K562 (cell line): ENCODE measurements at regions not wholly inside any gene's neighbourhood (a gene's known extent, or its start where the extent isn't known, plus 50 kb on each side); places are given as distances from the start of the nearest gene placed in this dataset.

ENCODE experiments used
- ATAC-seq: fragments of 200-7000 bp; cut with Tn5 transposase; 3 replicates; pipeline ENCODE4 v1.9.1; 2020; ENCODE audit warnings: moderate library complexity
- BruUV-seq: library from RNA; stranded (reverse); fragments of 400-500 nt; replicated peaks from 2 replicates; lab custom pipeline; 2021; lab: Mats Ljungman, UMichigan
- CTCF ChIA-PET: fragments of 300-600 bp; formaldehyde crosslinking; extraction: SDS; loops from one replicate; lab custom pipeline; 2021; ENCODE audit warnings: low intra/inter-chr PET ratio; lab: Yijun Ruan, JAX
- POLR2A ChIA-PET: fragments of 300-600, 350-650 bp; sonication (Branson Sonifier 250); formaldehyde crosslinking; extraction: SDS; loops from one replicate; lab custom pipeline; 2021; ENCODE audit warnings: antibody characterized with exemption, inconsistent platforms; lab: Yijun Ruan, JAX
- DNase-seq, 4 experiments: peaks; one replicate each; pipeline versions ENCODE4 v3.0.0 to v3.0.0-alpha.2; 2011 to 2018; ENCODE audit warnings: low spot score in 3 of 4, mixed read lengths in 3 of 4; ENCODE audit errors: extremely low read depth in 1 of 4
- FAIRE-seq: peaks from 2 replicates; lab custom pipeline; 2011; peaks lifted over from hg19 to GRCh38; lab: Jason Lieb, UNC
- H2AFZ ChIP-seq: 2 replicates; pipeline ENCODE4 v1.6.0; 2011; ENCODE audit warnings: low read depth, low read length, control low read depth, inconsistent platforms
- H3K27ac ChIP-seq: fragments of 200-600 bp; 3 replicates; pipeline ENCODE4 v1.8.0; 2011; ENCODE audit warnings: low read depth, mild to moderate bottlenecking, control low read depth, inconsistent platforms, low read length, moderate library complexity, mixed read lengths; ENCODE audit errors: extremely low read depth
- H3K27me3 ChIP-seq, 2 experiments: fragments of 300-600 bp in 1 of 2; 2 replicates in 1 of 2; 3 replicates in 1 of 2; pipeline versions ENCODE4 v1.6.0 to v1.8.0; 2011; ENCODE audit warnings: inconsistent platforms in 2 of 2, low read length in 2 of 2, mild to moderate bottlenecking in 1 of 2, mixed read lengths in 1 of 2, moderate library complexity in 1 of 2; ENCODE audit not compliant: control insufficient read depth in 2 of 2, insufficient read depth in 2 of 2
- H3K36me3 ChIP-seq: fragments of 300-600 bp; 3 replicates; pipeline ENCODE4 v1.8.0; 2011; ENCODE audit warnings: mild to moderate bottlenecking, low read length, inconsistent platforms; ENCODE audit not compliant: control insufficient read depth, insufficient read depth
- H3K4me1 ChIP-seq, 2 experiments: fragments of 200-600 bp in 1 of 2; replicated peaks in 1 of 2; 2 replicates in 1 of 2; 3 replicates in 1 of 2; pipeline versions ENCODE4 v1.5.1 to v1.8.0; 2011; ENCODE audit warnings: inconsistent platforms in 2 of 2, low read length in 2 of 2, mild to moderate bottlenecking in 1 of 2, mixed read lengths in 1 of 2, moderate library complexity in 1 of 2; ENCODE audit not compliant: control insufficient read depth in 2 of 2, insufficient read depth in 2 of 2
- H3K4me2 ChIP-seq: 2 replicates; pipeline ENCODE4 v1.6.1; 2011; ENCODE audit warnings: low read length, control low read depth, inconsistent platforms, mixed read lengths; ENCODE audit not compliant: insufficient read depth
- H3K4me3 ChIP-seq: fragments of 200-600 bp; sonication (generic), shearing (Covaris generic); 2 replicates; pipeline ENCODE4 v1.5.1; 2016; ENCODE audit warnings: control low read depth, inconsistent platforms
- H3K79me2 ChIP-seq: fragments of 200-600 bp; 3 replicates; pipeline ENCODE4 v1.8.0; 2011; ENCODE audit warnings: low read length, inconsistent platforms; ENCODE audit not compliant: control insufficient read depth, insufficient read depth
- H3K9ac ChIP-seq, 2 experiments: 2 replicates each; pipeline versions ENCODE4 v1.6.0 to v1.6.1; 2011; ENCODE audit warnings: low read depth in 2 of 2, low read length in 2 of 2, control low read depth in 1 of 2, inconsistent platforms in 1 of 2, mild to moderate bottlenecking in 1 of 2, mixed read lengths in 1 of 2; ENCODE audit not compliant: insufficient read depth in 1 of 2
- H3K9me1 ChIP-seq: one replicate; pipeline ENCODE4 v1.6.0; 2011; ENCODE audit warnings: inconsistent platforms, mild to moderate bottlenecking, low read length, moderate library complexity; ENCODE audit not compliant: control insufficient read depth, insufficient read depth
- H3K9me3 ChIP-seq: replicated peaks from 2 replicates; pipeline ENCODE4 v1.5.1; 2011; ENCODE audit warnings: low read depth, low read length, inconsistent platforms; ENCODE audit not compliant: control insufficient read depth, insufficient read depth
- H4K20me1 ChIP-seq: replicated peaks from 2 replicates; pipeline ENCODE4 v1.6.1; 2011; ENCODE audit warnings: low read length, inconsistent platforms, mixed read lengths; ENCODE audit not compliant: control insufficient read depth, insufficient read depth
- ATF1 ChIP-seq, 2 experiments: fragments of 450-650 bp in 1 of 2; IDR thresholded peaks; 2 replicates each; pipeline ENCODE4 v1.6.1; 2016; ENCODE audit warnings: missing compliant biosample characterization in 1 of 2, missing genetic modification characterization in 1 of 2
- ELF4 ChIP-seq: fragments of 450-650 bp; formaldehyde crosslinking; IDR thresholded peaks from 2 replicates; pipeline ENCODE4 v1.4.0; 2022; ENCODE audit warnings: missing genetic modification characterization
- ETV1 ChIP-seq: fragments of 450-650 bp; conservative IDR thresholded peaks from 2 replicates; pipeline ENCODE4 v1.6.1; 2016; ENCODE audit warnings: missing genetic modification characterization, control low read depth, low read depth, missing compliant biosample characterization
- KAT2B ChIP-seq: IDR thresholded peaks from one replicate; pipeline ENCODE4 v1.6.1; 2012; ENCODE audit warnings: low read depth, mild to moderate bottlenecking, control low read depth, inconsistent platforms, low read length, moderate library complexity
- POLR2AphosphoS5 ChIP-seq: IDR thresholded peaks from 2 replicates; pipeline ENCODE4 v1.6.1; 2011; ENCODE audit warnings: mild to moderate bottlenecking, low read depth, low read length, moderate library complexity; ENCODE audit not compliant: control insufficient read depth, insufficient read depth
- PTTG1 ChIP-seq: fragments of 450-650 bp; IDR thresholded peaks from 2 replicates; pipeline ENCODE4 v1.6.1; 2016; ENCODE audit warnings: low read depth, mild to moderate bottlenecking, missing genetic modification characterization, missing compliant biosample characterization
- RBM17 ChIP-seq: fragments of 200-400 bp; formaldehyde crosslinking; IDR thresholded peaks from 2 replicates; pipeline ENCODE4 v1.6.1; 2017; ENCODE audit warnings: low read depth, mild to moderate bottlenecking, low read length, borderline replicate concordance
- SRSF7 ChIP-seq: fragments of 200-400 bp; formaldehyde crosslinking; optimal IDR thresholded peaks from 2 replicates; pipeline ENCODE3; 2017; ENCODE audit warnings: mild to moderate bottlenecking, low read depth, low read length
- STAT5B ChIP-seq: fragments of 250-450 bp; sonication (Bioruptor Pico); IDR thresholded peaks from 2 replicates; pipeline ENCODE4 v1.8.0; 2021; ENCODE audit warnings: mild to moderate bottlenecking, inconsistent platforms
- TEAD2 ChIP-seq: fragments of 450-650 bp; IDR thresholded peaks from 2 replicates; pipeline ENCODE4 v1.6.1; 2016; ENCODE audit warnings: missing genetic modification characterization, control low read depth, missing compliant biosample characterization
- TRIM24 ChIP-seq, 2 experiments: fragments of 450-650 bp; IDR thresholded peaks; 2 replicates each; pipeline ENCODE4 v1.6.1; 2016
- ZNF316 ChIP-seq: fragments of 450-650 bp; IDR thresholded peaks from 2 replicates; pipeline ENCODE4 v1.6.1; 2016
- WGBS: fragments of 100-300 bp; shearing (Covaris generic); methylation state at CpG from one replicate; pipeline ENCODE4 v1.1.6; 2016; ENCODE audit warnings: low coverage, mixed read lengths; ENCODE audit not compliant: insufficient coverage; ENCODE audit errors: missing lambda C conversion rate; 5-methylcytosine and 5-hydroxymethylcytosine counted together
- in situ Hi-C: fragments of 300-500 bp; cut with MboI; formaldehyde crosslinking; loops from 4 replicates; pipeline ENCODE4 v1.15.0; 2018; ENCODE audit warnings: inconsistent platforms, mixed read lengths
- intact Hi-C: fragments of 100-400 bp; cut with micrococcal nuclease; formaldehyde crosslinking; loops from 2 replicates; pipeline ENCODE4 v1.14.2; 2022
- TF ChIP-seq, protein P1 (sequence below): fragments of 450-650 bp; IDR thresholded peaks from 2 replicates; pipeline ENCODE4 v1.6.1; 2016; ENCODE audit warnings: missing biosample characterization, missing genetic modification characterization

DNA sequence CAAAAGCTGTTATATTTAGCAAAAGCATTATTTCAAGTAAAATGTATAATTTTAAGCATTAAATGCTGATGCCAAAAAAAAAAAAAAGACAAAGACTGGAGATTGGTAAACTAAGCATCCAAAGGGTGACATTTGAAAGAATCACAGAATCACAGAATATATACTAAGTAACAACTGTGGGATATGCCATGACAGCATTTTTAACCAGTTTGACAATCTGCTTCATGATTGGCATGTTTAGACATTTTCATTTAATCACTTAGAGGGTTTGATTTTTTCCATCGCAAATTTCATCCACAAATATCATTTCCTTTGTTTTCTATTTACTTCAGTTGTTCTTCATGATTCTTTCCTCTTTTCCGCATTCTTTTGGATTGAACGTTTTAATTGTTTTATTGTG is 66.9 kb upstream of the TMEM18 start:
- no peak for FAIRE-seq
- no TSS peak for BruUV-seq

DNA sequence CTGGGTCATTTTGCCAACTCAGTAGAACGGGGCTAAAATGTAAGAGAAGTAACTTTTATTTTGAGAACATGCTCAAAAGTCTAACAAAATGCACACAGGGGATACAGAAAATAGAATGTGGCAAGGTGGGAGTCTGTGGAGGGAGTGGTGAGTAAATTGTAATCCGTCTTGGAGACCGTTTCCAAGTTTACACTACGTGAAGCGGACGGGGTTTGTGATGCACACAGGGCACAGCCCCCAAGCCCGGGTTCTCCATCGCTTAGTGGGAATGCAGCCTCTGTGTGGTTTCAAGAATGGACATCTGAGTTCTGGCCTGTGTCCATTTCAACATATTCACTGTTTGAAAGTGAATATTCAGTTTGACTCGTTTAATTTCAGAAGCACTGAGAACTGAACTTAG is 65.0 kb upstream of the TMEM18 start:
- H3K4me1 ChIP-seq = peaks cover 0 to 14% of the 10 kb centered on the region in 2 experiments; a peak in 3 of 5 replicates
- no peak overlapping the region for H3K4me3 ChIP-seq
- no peak overlapping the region for H3K9ac ChIP-seq
- POLR2A ChIA-PET = no interaction called here
- H3K27me3 ChIP-seq = peaks cover 4 to 17% of the 10 kb centered on the region in 2 experiments; a peak in 3 of 5 replicates
- BruUV-seq = no TSS peak
- 3% methylated on average over 9 of the region's 9 CpGs for WGBS
- no peak overlapping the region for H2AFZ ChIP-seq
- intact Hi-C loops (loop anchor here (5.0 kb wide), 1 partner anchor 65 kb away; the partner anchor contains the start of gene TMEM18), in situ Hi-C loops (no loop called here)
- H3K9me3 ChIP-seq = no peaks in the 10 kb centered on the region
- H4K20me1 ChIP-seq = no peaks in the 10 kb centered on the region
- H3K4me2 ChIP-seq = no peak overlapping the region
- no peak for ATAC-seq
- no peaks in the 10 kb centered on the region for H3K9me1 ChIP-seq
- CTCF ChIA-PET = no interaction called here
- H3K36me3 ChIP-seq = no peaks in the 10 kb centered on the region
- no peaks in the 10 kb centered on the region for H3K79me2 ChIP-seq
- DNase-seq = no peak
- no peak for FAIRE-seq
- no peak overlapping the region for H3K27ac ChIP-seq
- TF ChIP-seq KAT2B (no peak), RBM17 (no peak), TEAD2 (tag) (no peak), ATF1 (CRISPR knock-in tag; IDR thresholded peaks at IDR 0.05) (no peak), ATF1 (tag; IDR thresholded peaks at IDR 0.05) (no peak), POLR2AphosphoS5 (no peak), SRSF7 (no peak), PTTG1 (tag) (no peak), STAT5B (CRISPR knock-in tag) (no peak), ELF4 (no peak), ETV1 (tag) (no peak)
- TF ChIP-seq, protein P1, sequence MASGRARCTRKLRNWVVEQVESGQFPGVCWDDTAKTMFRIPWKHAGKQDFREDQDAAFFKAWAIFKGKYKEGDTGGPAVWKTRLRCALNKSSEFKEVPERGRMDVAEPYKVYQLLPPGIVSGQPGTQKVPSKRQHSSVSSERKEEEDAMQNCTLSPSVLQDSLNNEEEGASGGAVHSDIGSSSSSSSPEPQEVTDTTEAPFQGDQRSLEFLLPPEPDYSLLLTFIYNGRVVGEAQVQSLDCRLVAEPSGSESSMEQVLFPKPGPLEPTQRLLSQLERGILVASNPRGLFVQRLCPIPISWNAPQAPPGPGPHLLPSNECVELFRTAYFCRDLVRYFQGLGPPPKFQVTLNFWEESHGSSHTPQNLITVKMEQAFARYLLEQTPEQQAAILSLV = no peak

More for the DNA sequence above, 66.9 kb upstream of the TMEM18 start:
- H3K36me3 ChIP-seq = no peaks in the 10 kb centered on the region
- H3K79me2 ChIP-seq = no peaks in the 10 kb centered on the region
- H2AFZ ChIP-seq = no peak overlapping the region
- POLR2A ChIA-PET = no interaction called here
- H3K4me2 ChIP-seq = no peak overlapping the region
- no peak for TF ChIP-seq TRIM24 (IDR thresholded peaks at IDR 0.05)
- TF ChIP-seq ZNF316 = peak; percentile 43; the same call in 1 of the 2 replicates
- H3K27ac ChIP-seq = no peak overlapping the region
- intact Hi-C loops = loop anchor here (5.0 kb wide), 1 partner anchor 67 kb away; the partner anchor contains the start of gene TMEM18
- no peaks in the 10 kb centered on the region for H3K9me1 ChIP-seq
- DNase-seq = no peak
- ATAC-seq = no peak
- no peak overlapping the region for H3K9ac ChIP-seq
- in situ Hi-C loops = no loop called here
- WGBS = 3% methylated on average over 3 of the region's 3 CpGs
- H4K20me1 ChIP-seq = no peaks in the 10 kb centered on the region
- CTCF ChIA-PET = no interaction called here
- H3K4me3 ChIP-seq = no peak overlapping the region
- H3K27me3 ChIP-seq = peaks cover 12 to 36% of the 10 kb centered on the region in 2 experiments; a peak in 4 of 5 replicates
- H3K4me1 ChIP-seq = peaks cover 0 to 14% of the 10 kb centered on the region in 2 experiments; a peak in 3 of 5 replicates
- H3K9me3 ChIP-seq = no peaks in the 10 kb centered on the region
